Smooth muscle cell (in vitro differentiated cells): ENCODE measurements at regions not wholly inside any gene's neighbourhood (a gene's known extent, or its start where the extent isn't known, plus 50 kb on each side); places are given as distances from the start of the nearest gene placed in this dataset.

Experiments used
- DNase-seq: peaks from one replicate; lab custom pipeline; 2025; ENCODE audit not compliant: unreplicated experiment; lab: John Stamatoyannopoulos, UW
- H2AFZ ChIP-seq: fragments of 200-600 bp; sonication (generic); 2 replicates; pipeline ENCODE4 v1.6.0; 2016; ENCODE audit warnings: antibody characterized with exemption, low read depth, mild to moderate bottlenecking
- H3F3A ChIP-seq: fragments of 200-600 bp; sonication (generic); 2 replicates; pipeline ENCODE4 v1.6.0; 2017; ENCODE audit warnings: antibody characterized with exemption, low read depth
- H3K27ac ChIP-seq: fragments of 200-600 bp; sonication (generic); 2 replicates; pipeline ENCODE4 v1.5.1; 2016; ENCODE audit warnings: low read depth, mild to moderate bottlenecking
- H3K27me3 ChIP-seq: fragments of 200-600 bp; sonication (generic); 2 replicates; pipeline ENCODE4 v1.6.1; 2016; ENCODE audit warnings: low read depth, mild to moderate bottlenecking
- H3K36me3 ChIP-seq: fragments of 200-600 bp; sonication (generic); 2 replicates; pipeline ENCODE4 v1.5.1; 2016; ENCODE audit warnings: low read depth
- H3K4me1 ChIP-seq: fragments of 200-600 bp; sonication (generic); 2 replicates; pipeline ENCODE4 v1.5.1; 2016; ENCODE audit warnings: low read depth
- H3K4me2 ChIP-seq: fragments of 200-600 bp; sonication (generic); 2 replicates; pipeline ENCODE4 v1.6.0; 2016; ENCODE audit warnings: mild to moderate bottlenecking
- H3K4me3 ChIP-seq: fragments of 200-600 bp; sonication (generic); 2 replicates; pipeline ENCODE4 v1.5.1; 2016; ENCODE audit warnings: mild to moderate bottlenecking
- H3K79me2 ChIP-seq: fragments of 200-600 bp; sonication (generic); 2 replicates; pipeline ENCODE4 v1.6.0; 2016; ENCODE audit warnings: low read depth, mild to moderate bottlenecking
- H3K9ac ChIP-seq: fragments of 200-600 bp; sonication (generic); 2 replicates; pipeline ENCODE4 v1.6.0; 2016; ENCODE audit warnings: low read depth
- H3K9me3 ChIP-seq: fragments of 200-600 bp; sonication (generic); replicated peaks from 2 replicates; pipeline ENCODE4 v1.5.1; 2016; ENCODE audit warnings: low read depth
- H4K20me1 ChIP-seq: fragments of 200-600 bp; sonication (generic); 2 replicates; pipeline ENCODE4 v1.6.0; 2016; ENCODE audit warnings: low read depth
- CTCF ChIP-seq: fragments of 200-600 bp; sonication (generic); IDR thresholded peaks from 2 replicates; pipeline ENCODE4 v1.5.1; 2017; ENCODE audit warnings: borderline replicate concordance, mild to moderate bottlenecking, antibody characterized with exemption; ENCODE audit not compliant: insufficient read depth, poor library complexity, severe bottlenecking
- WGBS: methylation state at CpG from one replicate; pipeline ENCODE4 v1.1.7; 2016; ENCODE audit warnings: low lambda C conversion rate; 5-methylcytosine and 5-hydroxymethylcytosine counted together

GRCh38 chr13:105139048-105139379, 1396.4 kb downstream of the EFNB2 start:
- no peak overlapping the region for H3K9ac ChIP-seq
- no peak for DNase-seq
- WGBS = 94% methylated on average over 3 of the region's 3 CpGs
- no peak overlapping the region for H3K27ac ChIP-seq
- TF ChIP-seq CTCF = no peak
- no peaks in the 10 kb centered on the region for H3K79me2 ChIP-seq
- H3K27me3 ChIP-seq = no peaks in the 10 kb centered on the region
- no peaks in the 10 kb centered on the region for H4K20me1 ChIP-seq
- no peak overlapping the region for H3K4me2 ChIP-seq
- no peaks in the 10 kb centered on the region for H3K4me1 ChIP-seq
- H3K4me3 ChIP-seq = no peak overlapping the region
- H3K36me3 ChIP-seq = no peaks in the 10 kb centered on the region
- no peaks in the 10 kb centered on the region for H3F3A ChIP-seq
- no peaks in the 10 kb centered on the region for H3K9me3 ChIP-seq
- H2AFZ ChIP-seq = no peak overlapping the region

DNA sequence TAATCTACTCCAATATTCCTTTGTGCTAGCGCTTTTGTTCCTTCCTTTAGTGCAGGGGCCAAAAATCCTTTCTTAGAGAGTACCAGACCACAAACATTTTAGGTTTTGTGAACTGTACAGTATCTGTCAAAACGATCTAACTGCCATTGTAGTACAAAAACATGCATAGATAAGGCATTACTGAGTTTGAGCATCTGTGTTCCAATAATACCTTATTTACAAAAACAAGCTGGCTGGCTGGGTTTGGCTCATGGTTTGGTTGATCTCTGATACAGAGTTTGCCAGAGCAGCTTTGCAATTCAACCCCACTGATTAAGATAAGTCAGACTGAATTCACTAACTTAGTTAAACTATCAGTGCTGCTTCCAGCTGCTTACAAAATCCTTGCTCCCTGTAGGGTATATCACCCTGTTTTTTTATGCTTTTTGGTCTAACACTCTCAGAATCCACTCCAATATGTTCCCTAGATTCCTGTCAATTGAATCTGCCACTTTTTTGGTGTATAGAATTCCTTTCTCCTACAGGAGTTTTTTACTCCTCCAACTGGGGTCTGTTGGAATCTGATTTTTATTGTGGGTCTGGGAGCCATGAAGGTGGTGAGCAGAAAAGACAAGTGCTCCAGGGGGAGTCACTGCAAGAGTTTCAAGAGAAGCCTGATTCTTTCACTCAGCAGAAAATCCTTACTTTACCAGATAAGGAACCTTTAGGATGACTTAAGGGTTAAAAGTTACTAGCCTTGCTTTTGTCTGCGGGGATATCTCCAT, 1399.4 kb downstream of the EFNB2 start:
- no peak overlapping the region for H3K9ac ChIP-seq
- no peaks in the 10 kb centered on the region for H3F3A ChIP-seq
- H3K9me3 ChIP-seq = no peaks in the 10 kb centered on the region
- H3K27me3 ChIP-seq = no peaks in the 10 kb centered on the region
- H3K27ac ChIP-seq = no peak overlapping the region
- H3K4me3 ChIP-seq = no peak overlapping the region
- H3K4me2 ChIP-seq = no peak overlapping the region
- no peak overlapping the region for H2AFZ ChIP-seq
- no peaks in the 10 kb centered on the region for H3K4me1 ChIP-seq
- DNase-seq = no peak
- H3K79me2 ChIP-seq = no peaks in the 10 kb centered on the region
- H3K36me3 ChIP-seq = no peaks in the 10 kb centered on the region
- no peaks in the 10 kb centered on the region for H4K20me1 ChIP-seq
- WGBS = 42% methylated on average over 3 of the region's 3 CpGs
- no peak for TF ChIP-seq CTCF

DNA sequence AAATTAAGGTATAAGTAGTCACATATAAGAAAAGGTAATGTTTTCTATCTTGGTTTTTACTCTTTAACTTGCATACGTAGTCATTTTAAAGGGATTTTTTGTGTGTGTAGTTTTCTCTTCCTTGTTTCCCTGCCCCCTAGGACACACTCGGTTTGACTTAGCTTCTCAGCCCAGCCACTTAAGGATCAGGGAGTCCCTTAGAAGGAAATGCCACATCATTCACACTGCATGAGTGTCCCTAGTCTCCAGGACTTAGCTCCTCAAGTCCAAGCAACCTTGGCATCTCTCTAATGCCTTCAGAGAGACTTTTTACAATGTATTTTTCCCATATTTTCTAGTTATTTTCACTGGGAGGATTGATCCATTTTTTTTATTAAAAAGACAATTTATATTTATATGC, 1407.7 kb downstream of the EFNB2 start:
- no peaks in the 10 kb centered on the region for H3K9me3 ChIP-seq
- H3K4me3 ChIP-seq = no peak overlapping the region
- H4K20me1 ChIP-seq = no peaks in the 10 kb centered on the region
- H3F3A ChIP-seq = no peaks in the 10 kb centered on the region
- H3K79me2 ChIP-seq = no peaks in the 10 kb centered on the region
- H2AFZ ChIP-seq = peak overlapping the region; percentile 54
- H3K27me3 ChIP-seq = no peaks in the 10 kb centered on the region
- WGBS = 47% methylated on average over 2 of the region's 2 CpGs
- H3K4me1 ChIP-seq = no peaks in the 10 kb centered on the region
- DNase-seq = no peak
- no peak for TF ChIP-seq CTCF
- H3K36me3 ChIP-seq = no peaks in the 10 kb centered on the region
- H3K9ac ChIP-seq = no peak overlapping the region
- no peak overlapping the region for H3K27ac ChIP-seq
- no peak overlapping the region for H3K4me2 ChIP-seq

- WGBS = 92% methylated on average over 4 of the region's 4 CpGs
- no peaks in the 10 kb centered on the region for H3F3A ChIP-seq
- DNase-seq = no peak
- no peak for TF ChIP-seq CTCF
- H3K36me3 ChIP-seq = no peaks in the 10 kb centered on the region
- no peak overlapping the region for H3K4me3 ChIP-seq
- H4K20me1 ChIP-seq = no peaks in the 10 kb centered on the region
- no peak overlapping the region for H2AFZ ChIP-seq
- no peak overlapping the region for H3K9ac ChIP-seq
- no peaks in the 10 kb centered on the region for H3K27me3 ChIP-seq
- no peaks in the 10 kb centered on the region for H3K79me2 ChIP-seq
- no peak overlapping the region for H3K4me2 ChIP-seq
- H3K4me1 ChIP-seq = no peaks in the 10 kb centered on the region
- no peaks in the 10 kb centered on the region for H3K9me3 ChIP-seq
- H3K27ac ChIP-seq = no peak overlapping the region
Measured at GRCh38 chr13:105121221-105121620, 1414.2 kb downstream of the EFNB2 start.
